SK-N-SH treated with all-trans-retinoic acid at 6 μM for 48 hours (cell line): ENCODE measurements at regions not wholly inside any gene's neighbourhood (a gene's known extent, or its start where the extent isn't known, plus 50 kb on each side); places are given as distances from the start of the nearest gene placed in this dataset.

Source experiments
- ATAC-seq: fragments of 200-7000 bp; cut with Tn5 transposase; 3 replicates; pipeline ENCODE4 v1.9.1; 2020; ENCODE audit warnings: mild to moderate bottlenecking, moderate library complexity
- ARNTL ChIP-seq: fragments of 450-650 bp; formaldehyde crosslinking; IDR thresholded peaks from 2 replicates; pipeline ENCODE4 v1.5.0; 2020; ENCODE audit warnings: low read depth, mild to moderate bottlenecking, moderate library complexity, borderline replicate concordance
- BACH2 ChIP-seq: fragments of 250-450 bp; sonication (Bioruptor Pico); IDR thresholded peaks from 2 replicates; pipeline ENCODE4 v1.9.0; 2021; ENCODE audit warnings: mild to moderate bottlenecking, borderline replicate concordance
- CSDC2 ChIP-seq: fragments of 250-450 bp; sonication (Bioruptor Pico); IDR thresholded peaks from 2 replicates; pipeline ENCODE4 v1.5.0; 2020; ENCODE audit warnings: mild to moderate bottlenecking, moderate library complexity
- ESRRG ChIP-seq: fragments of 250-450 bp; sonication (Bioruptor Pico); IDR thresholded peaks from 2 replicates; pipeline ENCODE4 v1.6.1; 2021; ENCODE audit warnings: mild to moderate bottlenecking
- ISL1 ChIP-seq: fragments of 250-450 bp; sonication (Bioruptor Pico); IDR thresholded peaks from 2 replicates; pipeline ENCODE4 v2.1.2; 2022; ENCODE audit warnings: mild to moderate bottlenecking, moderate library complexity
- OSR1 ChIP-seq: fragments of 250-450 bp; sonication (Bioruptor Pico); IDR thresholded peaks from 2 replicates; pipeline ENCODE4 v1.8.0; 2022; ENCODE audit warnings: moderate library complexity, mild to moderate bottlenecking, inconsistent platforms
- PATZ1 ChIP-seq: fragments of 250-450 bp; sonication (Bioruptor Pico); IDR thresholded peaks from 2 replicates; pipeline ENCODE4 v1.8.0; 2020; ENCODE audit warnings: mild to moderate bottlenecking, moderate library complexity, borderline replicate concordance
- POU6F1 ChIP-seq: fragments of 250-450 bp; sonication (Bioruptor Pico); IDR thresholded peaks from 2 replicates; pipeline ENCODE4 v1.8.0; 2021; ENCODE audit warnings: low read depth, mild to moderate bottlenecking, moderate library complexity, borderline replicate concordance
- PPARA ChIP-seq: fragments of 250-450 bp; sonication (Bioruptor Pico); IDR thresholded peaks from 2 replicates; pipeline ENCODE4 v1.5.0; 2020; ENCODE audit warnings: mild to moderate bottlenecking, borderline replicate concordance
- RARB ChIP-seq: fragments of 250-450 bp; sonication (Bioruptor Pico); IDR thresholded peaks from 2 replicates; pipeline ENCODE4 v1.8.0; 2021; ENCODE audit warnings: mild to moderate bottlenecking, moderate library complexity
- TCF4 ChIP-seq: fragments of 250-450 bp; sonication (Bioruptor Pico); IDR thresholded peaks from 2 replicates; pipeline ENCODE4 v1.8.0; 2021; ENCODE audit warnings: mild to moderate bottlenecking, moderate library complexity, borderline replicate concordance
- TOX ChIP-seq: fragments of 250-450 bp; sonication (Bioruptor Pico); IDR thresholded peaks from 2 replicates; pipeline ENCODE4 v1.8.0; 2021; ENCODE audit warnings: mild to moderate bottlenecking, moderate library complexity, borderline replicate concordance
- TSHZ2 ChIP-seq: fragments of 250-450 bp; sonication (Bioruptor Pico); IDR thresholded peaks from 2 replicates; pipeline ENCODE4 v1.5.0; 2020; ENCODE audit warnings: mild to moderate bottlenecking, moderate library complexity
- ZC3H10 ChIP-seq: fragments of 250-450 bp; sonication (Bioruptor Pico); IDR thresholded peaks from 2 replicates; pipeline ENCODE4 v1.5.1; 2021; ENCODE audit warnings: mild to moderate bottlenecking, moderate library complexity
- ZFP3 ChIP-seq: fragments of 250-450 bp; sonication (Bioruptor Pico); IDR thresholded peaks from 2 replicates; pipeline ENCODE4 v1.5.0; 2020; ENCODE audit warnings: mild to moderate bottlenecking, moderate library complexity
- ZFP30 ChIP-seq: fragments of 450-650 bp; formaldehyde crosslinking; IDR thresholded peaks from 2 replicates; pipeline ENCODE4 v1.5.0; 2022; ENCODE audit warnings: mild to moderate bottlenecking, moderate library complexity
- ZNF565 ChIP-seq: fragments of 450-650 bp; formaldehyde crosslinking; conservative IDR thresholded peaks from 2 replicates; pipeline ENCODE4 v1.5.0; 2020; ENCODE audit warnings: low read depth, mild to moderate bottlenecking, moderate library complexity
- ZNF70 ChIP-seq: fragments of 450-650 bp; formaldehyde crosslinking; IDR thresholded peaks from 2 replicates; pipeline ENCODE4 v1.5.0; 2020; ENCODE audit warnings: mild to moderate bottlenecking, moderate library complexity
- ZNF8 ChIP-seq: fragments of 450-650 bp; formaldehyde crosslinking; IDR thresholded peaks from 2 replicates; pipeline ENCODE4 v1.5.0; 2020; ENCODE audit warnings: mild to moderate bottlenecking, moderate library complexity
- TF ChIP-seq, protein P1 (sequence below): fragments of 250-450 bp; sonication (Bioruptor Pico); IDR thresholded peaks from 2 replicates; pipeline ENCODE4 v1.5.1; 2021; ENCODE audit warnings: mild to moderate bottlenecking, moderate library complexity

- ATAC-seq: peak; percentile 8; the same call in 2 of the 3 replicates
- TF ChIP-seq TCF4 (CRISPR knock-in tag) (no peak), ARNTL (CRISPR knock-in tag) (no peak), RARB (no peak), ESRRG (no peak), OSR1 (CRISPR knock-in tag) (no peak), ZFP30 (no peak)
Observed at GRCh38 chr3:23711916-23712494, 93.8 kb upstream of the UBE2E1 start.

DNA sequence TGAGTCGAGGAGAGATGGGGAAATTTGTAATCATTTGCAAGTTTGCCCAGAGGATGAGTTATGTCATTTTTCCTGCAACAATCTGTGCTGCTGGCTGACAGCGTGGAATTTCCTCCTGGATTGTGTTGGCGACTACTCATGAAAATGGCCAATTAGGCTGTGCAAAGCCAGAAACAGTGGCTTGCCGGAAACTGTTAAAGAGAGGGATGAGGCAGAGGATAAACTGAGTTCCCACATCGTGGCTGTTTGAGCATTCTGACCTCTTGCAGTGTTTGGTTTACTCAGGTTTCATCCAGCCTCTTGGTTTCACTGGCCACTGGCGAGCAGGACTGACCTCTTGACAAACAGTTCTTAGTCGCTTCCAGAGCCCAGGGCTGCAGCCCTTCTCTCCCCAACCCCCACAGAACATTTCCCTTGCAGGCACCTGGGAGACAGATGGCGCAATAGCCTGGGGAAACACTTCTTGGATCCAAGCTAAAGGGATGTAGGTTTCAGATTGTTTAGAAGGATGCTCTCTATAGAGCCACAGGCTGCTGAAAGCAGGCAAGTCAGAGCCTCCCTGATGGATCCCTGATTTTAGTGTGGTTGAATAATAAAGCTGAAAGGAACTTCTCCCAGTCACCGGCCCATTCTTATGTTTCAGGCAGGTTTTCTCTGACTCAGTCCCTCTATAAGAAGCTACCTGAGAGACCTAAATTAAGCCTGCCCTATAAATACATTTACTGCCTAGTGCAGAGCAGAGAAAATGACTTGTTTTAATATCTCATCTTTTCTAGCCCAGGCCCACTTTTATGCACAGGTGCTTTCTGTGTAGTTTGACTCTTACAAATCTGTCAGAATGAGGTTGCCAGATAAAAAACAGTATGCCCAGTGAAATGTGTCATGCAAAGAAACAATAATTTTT is 92.8 kb upstream of the UBE2E1 start:
- peak; percentile 70; the same call in 1 of the 2 replicates for TF ChIP-seq ZFP30
- peak; percentile 53; the same call in 1 of the 2 replicates for TF ChIP-seq TCF4 (CRISPR knock-in tag)
- no peak for TF ChIP-seq ZNF565
- ATAC-seq: peak; percentile 90

DNA sequence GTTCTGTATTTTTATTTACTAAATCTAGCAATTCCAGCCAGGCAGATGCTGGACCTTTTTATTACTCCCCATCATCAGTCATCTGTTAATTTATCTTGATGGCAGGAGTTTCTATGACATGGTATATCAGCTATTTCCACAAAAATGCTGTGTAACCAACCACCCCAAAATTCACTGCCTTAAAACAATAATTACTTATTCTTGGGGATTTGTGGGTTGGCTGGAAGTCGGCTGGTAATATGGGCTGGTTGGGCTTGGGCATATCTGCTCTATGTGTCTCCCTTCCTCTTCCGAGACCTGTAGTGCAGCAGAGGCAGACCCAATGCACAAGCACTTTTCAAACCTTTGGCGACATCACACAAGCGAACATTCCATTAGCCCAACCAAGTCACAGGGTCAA is 92.1 kb upstream of the UBE2E1 start:
- TF ChIP-seq ZNF70 (no peak), TOX (no peak), ISL1 (CRISPR knock-in tag) (no peak)
- TF ChIP-seq, protein P1, sequence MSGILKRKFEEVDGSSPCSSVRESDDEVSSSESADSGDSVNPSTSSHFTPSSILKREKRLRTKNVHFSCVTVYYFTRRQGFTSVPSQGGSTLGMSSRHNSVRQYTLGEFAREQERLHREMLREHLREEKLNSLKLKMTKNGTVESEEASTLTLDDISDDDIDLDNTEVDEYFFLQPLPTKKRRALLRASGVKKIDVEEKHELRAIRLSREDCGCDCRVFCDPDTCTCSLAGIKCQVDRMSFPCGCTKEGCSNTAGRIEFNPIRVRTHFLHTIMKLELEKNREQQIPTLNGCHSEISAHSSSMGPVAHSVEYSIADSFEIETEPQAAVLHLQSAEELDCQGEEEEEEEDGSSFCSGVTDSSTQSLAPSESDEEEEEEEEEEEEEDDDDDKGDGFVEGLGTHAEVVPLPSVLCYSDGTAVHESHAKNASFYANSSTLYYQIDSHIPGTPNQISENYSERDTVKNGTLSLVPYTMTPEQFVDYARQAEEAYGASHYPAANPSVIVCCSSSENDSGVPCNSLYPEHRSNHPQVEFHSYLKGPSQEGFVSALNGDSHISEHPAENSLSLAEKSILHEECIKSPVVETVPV (CRISPR knock-in tag): no peak
- TF ChIP-seq, all 23 proteins: peak for 0
- no peak for ATAC-seq

DNA sequence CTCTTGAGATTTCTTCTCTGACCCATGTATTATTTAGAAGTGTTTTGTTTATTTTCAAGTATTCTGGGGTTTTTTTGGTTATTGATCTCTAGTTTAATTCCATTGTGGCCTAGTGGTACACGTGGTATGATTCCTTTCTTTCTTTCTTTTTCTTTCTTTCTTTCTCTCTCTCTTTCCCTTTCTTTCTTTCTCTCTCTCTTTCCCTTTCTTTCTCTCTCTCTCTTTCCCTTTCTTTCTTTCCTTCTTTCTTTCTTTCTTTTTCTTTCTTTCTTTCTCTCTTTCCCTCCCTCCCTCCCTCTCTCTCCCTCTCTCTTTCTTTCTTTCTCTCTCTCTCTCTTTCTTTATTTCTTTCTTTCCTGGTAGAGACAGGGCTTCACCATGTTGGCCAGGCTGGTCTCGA is 85.7 kb upstream of the UBE2E1 start:
- ATAC-seq: no peak
- TF ChIP-seq TSHZ2 (CRISPR knock-in tag): no peak
- no peak for TF ChIP-seq ZFP30
- TF ChIP-seq ISL1 (CRISPR knock-in tag): no peak
- no peak for TF ChIP-seq ESRRG

- TF ChIP-seq BACH2 (no peak), ZNF565 (no peak), PATZ1 (CRISPR knock-in tag) (no peak), ARNTL (CRISPR knock-in tag) (no peak), ZNF70 (no peak)
- no peak for ATAC-seq
Observed at GRCh38 chr3:23720885-23721284, 84.9 kb upstream of the UBE2E1 start.

- ATAC-seq: no peak
- TF ChIP-seq RARB: no peak
- no peak for TF ChIP-seq ZFP30
- no peak for TF ChIP-seq ZC3H10 (CRISPR knock-in tag)
- no peak for TF ChIP-seq PPARA (CRISPR knock-in tag)
- no peak for TF ChIP-seq ARNTL (CRISPR knock-in tag)
- TF ChIP-seq ISL1 (CRISPR knock-in tag): no peak
- no peak for TF ChIP-seq CSDC2
- no peak for TF ChIP-seq POU6F1
- TF ChIP-seq TCF4 (CRISPR knock-in tag): no peak
- TF ChIP-seq ZFP3: no peak
- TF ChIP-seq ZNF8: no peak
- TF ChIP-seq OSR1 (CRISPR knock-in tag): no peak
- TF ChIP-seq TSHZ2 (CRISPR knock-in tag): no peak
- TF ChIP-seq ZNF70: no peak
Observed at GRCh38 chr3:23723141-23723540, 82.6 kb upstream of the UBE2E1 start.
